CD4-positive, alpha-beta T cell treated with Interleukin-6 for 4 hours (primary cell): ENCODE measurements at regions not wholly inside any gene's neighbourhood (a gene's known extent, or its start where the extent isn't known, plus 50 kb on each side); places are given as distances from the start of the nearest gene placed in this dataset.

Experiments
- DNase-seq: peaks from one replicate; pipeline ENCODE4 v3.0.0-alpha.2; 2020; ENCODE audit warnings: mixed read lengths

DNA sequence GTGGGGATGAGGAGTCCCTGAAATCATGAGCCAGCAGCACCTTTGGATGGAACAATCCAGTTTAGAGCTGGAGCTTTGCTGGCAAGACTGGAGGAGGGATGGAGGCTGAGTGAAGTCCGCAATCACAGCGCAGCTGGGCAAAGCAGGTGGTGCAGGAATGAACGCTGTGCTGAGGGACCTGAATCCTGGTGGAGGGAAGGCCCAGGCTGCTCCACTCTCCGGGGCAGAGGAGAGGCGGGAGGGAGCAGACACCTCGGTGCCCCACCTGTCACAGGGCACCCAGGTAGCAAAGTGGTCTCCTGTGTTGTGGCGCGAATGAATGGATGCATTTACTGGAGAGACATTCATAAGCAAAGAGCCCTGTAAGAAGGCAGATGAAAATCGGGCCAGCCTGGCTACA is 124.8 kb upstream of the ANO1 start:
- DNase-seq: no peak

DNA sequence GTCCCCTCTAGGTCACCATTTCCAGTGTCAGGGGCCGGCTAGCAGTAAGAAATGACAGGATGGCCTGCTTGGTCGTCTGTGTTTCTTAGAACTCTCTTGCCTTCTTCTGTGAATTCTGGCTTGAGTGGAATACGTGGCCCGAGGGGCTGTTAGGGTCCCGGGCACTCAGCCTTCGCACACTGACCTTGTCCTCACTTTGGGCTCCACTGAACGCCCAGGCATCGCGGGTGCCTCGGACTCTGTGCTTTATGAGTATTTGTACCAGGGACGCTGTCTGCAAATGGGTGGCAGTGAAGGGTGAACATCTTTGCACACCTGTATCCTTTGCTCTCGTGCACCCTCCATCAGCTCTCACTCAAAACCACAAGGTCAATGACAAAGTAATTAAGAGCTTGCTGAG is 123.4 kb upstream of the ANO1 start:
- DNase-seq: no peak

DNA sequence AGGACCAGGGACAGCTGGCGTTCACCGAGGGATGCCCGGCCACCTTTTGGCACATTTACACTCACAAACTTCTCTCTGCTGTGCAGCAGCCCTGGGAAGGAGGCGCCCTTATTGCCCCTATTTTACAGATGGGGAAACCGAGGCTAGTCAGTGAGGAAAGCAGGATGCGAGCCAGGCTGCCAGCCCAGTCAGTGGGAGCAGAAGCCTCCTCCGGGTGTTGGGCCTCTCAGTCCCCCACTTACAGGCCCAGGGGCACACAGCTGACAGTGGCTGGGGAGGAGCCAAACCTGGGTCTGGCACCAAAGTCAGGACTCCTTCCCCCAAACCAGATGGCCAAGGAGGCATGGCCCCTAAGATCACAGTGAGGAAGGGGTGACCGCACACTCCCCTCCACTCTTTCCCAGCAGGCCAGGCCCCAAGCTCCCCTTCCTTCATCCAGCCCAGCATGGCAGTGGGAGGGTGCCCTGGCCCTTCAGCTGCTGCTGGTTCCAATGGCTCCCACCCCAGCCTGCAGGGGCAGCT is 121.4 kb upstream of the ANO1 start:
- DNase-seq: no peak

DNA sequence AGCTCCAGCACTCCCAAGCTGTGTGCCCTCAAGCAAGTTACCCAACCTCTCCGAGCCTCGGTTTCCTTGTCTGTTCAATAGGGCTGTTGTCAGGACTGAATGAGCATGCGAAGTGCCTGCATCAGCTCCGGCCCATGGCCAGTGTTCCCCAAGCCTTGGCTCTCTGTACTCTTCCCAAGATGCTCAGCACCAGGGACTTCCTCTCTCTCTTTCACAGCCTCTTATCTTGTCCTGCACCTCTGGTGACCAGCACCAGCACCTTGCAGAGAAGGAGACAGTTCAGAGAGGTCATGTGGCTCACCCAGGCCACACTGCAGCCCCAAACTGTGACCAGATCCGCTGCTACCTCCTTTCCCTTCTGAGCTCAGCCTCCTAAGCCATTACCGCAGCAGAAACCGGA is 120.3 kb upstream of the ANO1 start:
- no peak for DNase-seq

DNA sequence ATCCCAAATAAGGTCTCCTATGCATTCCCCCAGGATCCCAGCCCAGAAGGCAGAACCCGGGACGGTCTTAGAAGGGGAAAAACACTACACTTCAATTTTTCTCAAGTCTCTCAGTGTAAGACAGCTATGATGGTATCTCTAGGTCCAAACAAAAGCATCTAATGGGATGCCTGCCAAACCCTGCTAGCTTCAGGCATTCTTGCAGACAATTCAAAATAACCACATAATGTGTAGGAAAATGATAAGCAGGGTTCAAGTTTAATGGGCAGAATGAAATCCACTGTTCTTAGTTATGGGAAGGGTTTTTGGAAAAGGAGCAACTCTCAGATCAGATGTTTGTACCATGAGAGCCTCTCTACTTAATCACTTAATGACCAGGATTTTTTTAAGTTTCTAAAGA is 119.8 kb upstream of the ANO1 start:
- no peak for DNase-seq

DNA sequence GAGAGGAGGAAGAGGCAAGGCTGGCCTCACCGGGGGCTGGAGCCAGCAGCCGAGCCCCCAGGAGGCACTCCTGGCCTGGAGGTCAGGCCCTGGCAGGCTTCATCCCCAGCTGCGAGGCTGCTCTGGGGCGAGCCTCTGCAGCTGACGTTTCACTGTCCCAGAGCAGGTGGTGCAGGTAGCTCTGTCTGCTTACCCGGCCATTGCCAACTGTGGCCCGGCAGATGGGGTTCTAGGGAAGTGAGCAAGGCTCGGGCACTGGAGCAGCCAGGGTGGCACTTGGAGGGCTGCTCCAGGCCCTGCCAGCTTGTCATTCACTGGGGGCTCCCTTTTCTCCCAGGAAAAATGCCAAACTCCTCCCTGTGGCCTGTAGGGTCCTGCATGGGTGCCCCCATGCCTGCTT is 118.7 kb upstream of the ANO1 start:
- DNase-seq: no peak

DNA sequence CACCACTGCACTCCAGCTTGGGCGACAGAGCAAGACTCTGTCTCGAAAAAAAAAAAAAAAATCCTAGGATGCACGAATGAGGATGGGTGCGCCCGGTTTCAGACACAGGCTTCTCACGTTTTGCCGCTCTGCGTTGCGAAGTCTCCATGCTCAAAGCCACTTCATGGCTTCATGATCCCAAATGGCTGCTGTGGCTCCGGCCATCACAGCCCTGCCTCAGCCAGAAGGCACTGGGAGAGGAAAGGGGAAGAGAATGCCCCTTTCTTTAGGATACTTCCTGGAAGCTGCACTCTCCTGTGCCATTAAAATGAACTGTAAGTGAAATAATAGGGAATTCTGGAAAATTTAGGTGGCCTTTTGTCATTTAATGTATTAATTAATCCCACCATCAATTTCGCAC is 116.4 kb upstream of the ANO1 start:
- DNase-seq: no peak

DNA sequence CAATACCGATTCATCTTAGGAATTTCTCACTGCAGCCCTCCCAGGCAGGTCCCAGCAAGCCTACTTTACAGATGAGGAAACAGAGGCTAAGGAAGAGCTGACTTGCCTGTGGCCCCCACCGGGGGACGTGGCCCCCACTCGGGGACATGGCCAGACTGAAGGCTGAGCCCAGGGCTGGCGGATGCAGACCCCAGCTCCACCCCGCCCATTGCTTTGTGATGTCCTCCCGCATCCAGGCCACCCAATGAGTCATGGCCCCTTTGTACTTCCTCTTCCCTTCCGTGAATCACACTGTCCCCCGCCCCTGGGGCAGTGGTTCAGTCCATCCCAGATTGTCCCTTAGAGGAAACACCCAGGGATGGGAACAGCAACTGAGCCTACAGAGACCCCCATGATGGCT is 116.0 kb upstream of the ANO1 start:
- no peak for DNase-seq

DNA sequence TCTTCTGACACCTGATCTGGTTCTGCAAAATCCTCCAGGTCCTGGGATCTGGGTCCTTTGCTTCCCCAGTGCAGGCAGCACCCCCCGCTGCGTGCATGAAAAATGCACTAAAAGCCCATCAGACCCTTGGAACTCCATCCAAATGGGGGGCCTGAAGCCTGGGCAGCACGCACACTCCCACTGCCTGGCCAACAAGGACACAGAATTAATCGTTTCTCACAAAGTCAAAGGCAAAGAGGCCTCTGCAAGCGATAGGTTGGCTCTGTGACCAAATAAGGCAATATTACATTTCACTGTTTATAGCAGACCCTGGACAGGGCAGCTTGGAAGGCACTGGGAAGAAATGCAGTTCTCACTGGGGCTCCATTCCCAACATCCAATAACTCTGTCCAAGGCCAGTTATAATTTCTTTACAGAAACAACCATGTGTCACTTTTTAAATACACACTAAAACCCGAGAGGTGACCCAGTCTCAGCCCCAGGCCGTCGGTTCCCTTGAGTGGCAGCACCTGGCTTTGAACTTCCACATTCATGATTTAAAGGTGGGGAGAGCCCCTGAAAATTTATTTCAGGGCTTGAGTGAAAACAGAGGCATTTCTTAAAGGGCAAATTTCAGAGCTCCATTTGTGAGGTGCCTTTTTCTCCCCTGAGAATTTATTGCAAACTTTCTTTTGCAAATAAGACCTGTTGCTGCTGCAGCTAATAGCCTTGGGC is 114.4 kb upstream of the ANO1 start:
- DNase-seq: no peak

DNA sequence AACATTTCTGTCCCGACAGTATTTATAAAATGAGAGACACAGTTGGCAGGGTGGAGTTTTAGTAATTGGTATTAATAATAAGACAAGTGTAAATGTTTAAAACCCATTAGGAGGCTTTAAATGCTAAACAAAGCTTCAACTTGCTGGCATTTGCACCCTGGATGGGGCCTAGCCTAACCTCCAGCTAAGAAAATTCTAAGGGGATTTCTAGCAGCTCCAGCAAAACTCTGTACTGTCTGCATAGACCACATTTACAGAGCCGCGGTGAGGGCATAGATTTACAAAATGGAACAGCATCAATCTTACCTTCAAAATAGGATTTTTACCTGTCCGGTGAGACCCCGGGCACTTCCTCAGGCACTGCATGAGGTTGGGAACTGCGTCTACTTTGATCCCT is 113.9 kb upstream of the ANO1 start:
- DNase-seq: no peak

DNA sequence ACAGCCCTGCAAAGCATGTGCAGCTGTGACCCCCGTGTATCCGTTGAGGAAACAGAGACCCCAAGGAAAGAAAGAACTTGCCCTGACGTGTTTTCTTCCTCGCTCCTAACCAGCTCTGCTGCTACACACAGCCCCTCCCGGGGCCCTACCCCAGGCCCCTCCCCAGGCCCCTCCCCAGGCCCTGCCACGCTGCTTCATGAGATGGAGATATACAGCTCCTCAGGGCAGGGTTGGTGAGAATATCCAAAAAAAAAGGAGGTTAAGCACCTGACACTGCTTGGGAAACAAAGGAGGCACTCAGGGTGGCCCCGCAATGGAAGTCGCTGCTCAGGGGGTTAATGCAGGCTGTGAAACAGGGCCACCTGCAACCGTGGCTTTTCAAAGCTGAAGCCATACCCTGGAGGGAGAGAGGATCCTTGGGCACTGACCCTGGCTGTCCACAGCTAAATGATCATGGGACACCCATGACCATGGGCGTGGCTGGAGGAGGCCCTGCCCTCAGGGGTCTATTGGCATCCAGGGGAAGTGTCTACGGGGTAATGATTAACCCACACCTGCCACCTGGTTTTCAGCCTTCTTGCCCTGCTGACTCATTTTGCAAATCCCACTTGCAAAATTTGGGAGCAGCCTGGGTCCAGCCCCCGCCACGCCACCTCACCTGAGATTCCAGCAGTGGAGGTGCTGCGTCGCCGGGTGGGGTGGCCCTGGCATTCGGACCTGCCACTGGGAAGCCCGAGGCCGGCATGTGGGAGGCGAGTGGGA is 112.1 kb upstream of the ANO1 start:
- no peak for DNase-seq

DNA sequence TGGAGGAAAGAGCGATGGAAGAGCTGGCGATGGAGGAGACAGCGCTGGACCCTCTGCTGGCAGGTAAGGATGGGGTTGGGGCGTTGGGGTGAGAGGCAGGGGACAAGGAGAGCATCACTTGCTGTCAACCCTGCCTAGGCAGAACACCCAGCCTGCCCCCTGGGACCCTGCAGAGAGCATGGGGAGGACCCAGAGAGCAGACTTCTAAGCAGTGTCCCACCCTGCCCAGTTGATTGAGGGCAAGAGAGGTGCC is 111.6 kb upstream of the ANO1 start:
- no peak for DNase-seq

DNA sequence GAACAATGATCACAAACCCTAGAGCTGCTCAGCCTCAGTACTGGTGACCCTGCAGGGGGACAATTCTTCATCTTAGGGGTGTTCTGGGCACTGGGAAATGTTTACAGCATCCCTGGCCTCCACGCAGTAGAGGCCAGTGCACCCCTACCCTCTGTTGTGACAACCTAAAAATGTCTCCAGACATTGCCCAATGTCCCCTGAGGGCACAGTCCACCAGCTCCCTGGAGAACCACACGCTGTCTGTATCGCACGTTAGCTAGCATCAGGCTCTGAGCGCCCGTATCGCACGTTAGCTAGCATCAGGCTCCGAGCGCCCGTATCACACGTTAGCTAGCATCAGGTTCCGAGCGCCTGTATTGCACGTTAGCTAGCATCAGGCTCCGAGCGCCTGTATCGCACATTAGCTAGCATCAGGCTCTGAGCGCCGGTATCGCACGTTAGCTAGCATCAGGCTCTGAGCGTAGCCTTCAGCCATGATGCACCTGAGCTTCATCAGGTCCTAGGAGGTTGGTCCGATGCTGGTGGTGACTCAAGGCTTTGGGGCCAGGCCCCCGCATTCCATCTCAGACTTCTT is 111.1 kb upstream of the ANO1 start:
- no peak for DNase-seq

DNA sequence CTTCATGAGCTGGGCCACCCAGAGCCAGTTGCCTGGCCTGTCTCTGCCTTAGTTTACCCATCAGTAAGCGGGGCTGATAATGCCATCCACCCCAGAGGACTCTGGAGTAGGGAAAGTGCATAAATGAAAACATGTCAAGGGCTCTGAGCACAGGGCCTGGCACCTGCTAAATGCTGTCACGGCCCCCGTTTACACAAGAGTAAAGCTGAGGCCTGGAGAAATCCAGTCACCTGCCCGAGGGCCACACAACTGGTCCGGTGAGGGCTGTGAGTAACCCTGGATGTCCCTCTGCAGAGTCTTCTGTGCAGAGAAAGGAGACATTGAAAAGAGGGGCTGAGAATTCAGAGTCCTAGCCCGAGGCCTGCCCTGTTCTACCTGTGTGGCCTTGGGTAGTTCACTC is 110.6 kb upstream of the ANO1 start:
- no peak for DNase-seq

DNA sequence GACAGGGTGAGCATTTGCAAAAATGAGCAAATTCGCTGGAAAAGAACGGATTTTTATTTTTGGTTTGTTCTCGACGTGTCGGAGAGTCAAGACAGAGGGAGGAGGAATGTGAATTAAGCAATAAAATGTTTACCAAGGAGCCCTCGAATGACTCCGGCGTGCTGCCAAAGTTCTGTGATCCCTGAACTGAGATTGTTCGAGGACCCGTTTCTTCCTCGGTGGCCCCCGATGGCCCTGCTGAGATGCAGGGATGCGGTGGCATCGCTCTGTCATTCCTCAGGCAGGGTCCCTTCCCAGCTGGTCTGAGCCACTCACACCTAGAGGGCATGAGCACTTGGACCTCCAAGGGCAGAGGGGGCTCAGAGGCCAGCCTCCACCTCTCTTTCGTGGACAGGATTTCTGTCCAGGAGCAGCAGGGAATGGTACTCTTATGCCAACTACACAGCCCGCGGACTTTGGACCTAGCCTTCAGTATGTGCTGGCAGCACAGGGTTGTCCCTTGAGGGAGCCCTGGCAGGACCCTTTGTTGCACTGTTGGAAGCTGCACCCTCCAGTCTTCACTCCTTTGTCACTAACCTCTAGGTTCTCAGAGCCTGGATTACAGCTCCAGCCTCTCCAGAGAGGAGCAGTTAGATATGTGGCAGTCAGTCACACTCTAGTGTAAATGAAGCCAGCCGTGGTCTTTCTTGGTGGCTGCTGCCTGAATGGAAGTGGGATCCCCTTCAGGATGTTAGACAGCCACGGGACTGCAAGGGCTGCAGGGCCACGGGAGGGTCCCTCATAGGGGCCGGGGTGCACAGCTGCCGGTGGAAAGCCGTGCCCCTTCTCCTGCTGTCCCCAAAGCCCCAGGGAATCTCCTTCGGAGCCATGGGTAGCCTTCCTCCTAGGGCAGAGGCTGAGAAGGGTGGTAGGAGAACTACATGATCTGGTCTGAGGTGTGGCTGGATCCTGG is 109.4 kb upstream of the ANO1 start:
- no peak for DNase-seq

DNA sequence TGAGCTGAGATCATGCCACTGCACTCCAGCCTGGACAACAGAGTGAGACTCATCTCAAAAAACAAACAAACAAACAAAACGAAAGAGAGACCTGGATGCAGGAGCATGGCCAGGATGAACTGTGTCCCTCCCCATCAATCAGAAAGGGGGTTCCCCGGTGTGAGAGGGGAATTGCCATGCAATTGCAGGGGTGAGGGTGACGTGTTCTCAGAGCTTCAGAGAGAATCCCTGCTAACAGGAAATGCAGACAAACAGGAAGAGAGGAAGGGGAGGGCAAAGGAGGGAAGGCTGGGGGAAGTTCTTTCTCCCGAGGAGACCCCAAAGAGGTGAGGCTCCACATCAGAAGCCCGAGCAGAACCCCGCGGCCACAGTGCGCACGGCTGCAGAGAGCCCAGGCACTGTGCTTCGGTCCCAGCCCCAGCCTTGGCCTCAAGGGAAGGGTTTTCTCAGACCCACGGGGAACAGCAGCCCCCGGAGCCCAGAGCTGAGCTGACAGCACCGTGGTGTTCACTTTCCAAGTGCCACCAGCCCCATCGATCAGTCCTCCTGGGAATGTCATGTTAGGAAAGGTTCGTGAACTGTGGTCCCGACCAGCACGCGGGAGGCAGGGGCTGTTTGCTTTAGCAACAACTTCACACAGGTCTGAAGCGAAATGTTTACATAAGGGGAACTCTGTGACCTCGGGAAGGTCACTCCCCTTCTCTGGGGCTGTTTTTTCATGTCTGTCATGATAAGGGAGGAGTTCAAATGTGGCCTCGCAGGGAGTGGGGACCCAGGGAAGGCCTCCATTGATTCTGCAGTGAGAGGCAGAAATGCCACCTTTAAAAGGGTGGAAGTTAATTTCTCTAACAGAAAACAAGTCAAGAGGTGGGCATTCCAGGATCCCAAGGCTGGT is 108.0 kb upstream of the ANO1 start:
- DNase-seq: no peak

DNA sequence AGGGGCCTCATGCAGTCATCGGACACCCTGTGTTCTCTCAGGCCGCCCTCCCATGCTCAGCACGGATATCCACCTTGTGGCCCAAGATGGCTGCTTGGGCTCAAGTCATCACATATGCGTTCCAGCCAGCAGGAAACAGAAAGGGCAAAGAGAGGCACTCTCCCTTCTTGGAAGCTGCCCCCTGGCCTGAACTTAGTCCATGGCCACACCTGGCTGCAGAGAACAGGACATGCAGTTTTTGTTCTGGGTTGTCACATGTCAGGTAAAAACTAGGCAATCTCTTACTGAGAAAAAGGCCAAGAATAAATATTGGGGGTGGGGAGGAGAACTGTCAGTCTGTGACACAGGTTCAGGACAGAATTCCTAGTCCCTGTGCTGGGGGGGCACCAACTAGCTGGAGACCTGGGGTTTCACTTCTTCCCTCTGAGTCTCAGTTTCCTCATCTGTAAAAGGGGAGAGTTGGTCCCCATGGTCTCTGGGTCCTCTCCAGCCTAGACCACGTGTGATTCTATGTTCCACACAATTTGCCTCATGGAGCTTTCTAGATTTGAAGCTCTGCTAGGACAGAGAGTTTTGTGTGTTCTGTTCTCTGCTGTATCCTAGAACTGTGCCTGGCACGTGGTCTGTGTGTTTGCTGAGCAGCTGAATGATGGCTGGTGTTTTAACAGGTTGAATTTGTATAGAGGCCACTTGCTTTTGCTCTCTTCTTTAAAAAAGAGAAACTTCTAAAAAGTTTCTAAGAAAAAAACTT is 107.2 kb upstream of the ANO1 start:
- DNase-seq: no peak

DNA sequence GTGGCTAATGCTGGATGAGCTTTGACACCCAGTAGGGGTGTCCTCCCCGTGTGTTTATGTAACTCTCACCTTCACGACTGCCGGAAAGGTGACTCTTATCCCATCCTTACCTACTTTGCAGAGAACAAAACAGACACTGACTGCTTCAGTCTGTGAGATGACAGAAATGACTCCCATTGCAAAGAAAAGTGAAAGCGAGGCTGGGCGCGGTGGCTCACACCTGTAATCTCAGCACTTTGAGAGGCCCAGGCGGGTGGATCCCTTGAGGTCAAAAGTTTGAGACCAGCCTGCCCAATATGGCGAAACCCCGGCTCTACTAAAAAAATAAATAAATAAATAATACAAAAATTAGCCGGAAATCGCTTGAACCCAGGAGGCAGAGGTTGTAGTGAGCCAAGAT is 106.4 kb upstream of the ANO1 start:
- peak; percentile 32 for DNase-seq

DNA sequence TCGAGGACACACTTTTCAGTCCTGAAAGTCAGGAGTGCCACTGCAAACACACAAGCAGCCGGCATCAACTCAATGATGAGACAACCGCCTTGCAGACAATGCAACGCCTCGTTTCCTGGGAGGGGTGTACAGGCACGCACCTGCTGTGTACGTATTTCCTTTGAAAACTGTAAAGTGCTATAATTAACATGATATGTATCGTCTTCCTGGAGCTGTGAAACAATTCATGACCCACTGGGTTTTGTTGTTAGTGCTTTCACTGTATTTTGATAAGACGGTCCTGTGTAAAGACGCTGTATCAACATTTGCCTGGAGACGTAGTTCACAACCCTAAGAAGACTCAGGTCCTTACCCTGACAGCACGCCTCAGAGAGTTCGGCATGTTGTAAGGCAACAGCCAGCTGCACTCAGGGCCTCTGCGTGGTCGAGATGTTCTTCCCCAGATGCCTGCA is 105.7 kb upstream of the ANO1 start:
- DNase-seq: peak; percentile 48

DNA sequence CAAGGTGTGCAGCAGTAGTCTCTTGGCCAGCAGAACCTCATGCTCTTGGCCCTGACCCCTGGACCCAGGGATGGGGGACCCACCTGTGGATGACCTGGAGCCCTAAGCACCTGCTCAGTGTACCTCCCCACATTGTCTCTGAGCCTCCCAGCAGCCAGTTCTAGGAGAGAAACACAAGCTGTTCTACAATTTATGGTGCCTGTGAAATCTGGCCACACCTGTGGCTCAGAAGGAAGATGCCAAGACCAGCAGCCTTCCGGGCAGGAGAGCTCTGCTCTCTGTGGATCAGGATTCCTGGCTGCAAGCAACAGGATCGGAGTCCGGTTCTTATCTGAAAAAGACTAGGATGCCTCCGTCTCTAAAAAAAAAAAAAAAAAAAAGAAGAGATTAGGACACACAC is 103.6 kb upstream of the ANO1 start:
- DNase-seq: no peak

DNA sequence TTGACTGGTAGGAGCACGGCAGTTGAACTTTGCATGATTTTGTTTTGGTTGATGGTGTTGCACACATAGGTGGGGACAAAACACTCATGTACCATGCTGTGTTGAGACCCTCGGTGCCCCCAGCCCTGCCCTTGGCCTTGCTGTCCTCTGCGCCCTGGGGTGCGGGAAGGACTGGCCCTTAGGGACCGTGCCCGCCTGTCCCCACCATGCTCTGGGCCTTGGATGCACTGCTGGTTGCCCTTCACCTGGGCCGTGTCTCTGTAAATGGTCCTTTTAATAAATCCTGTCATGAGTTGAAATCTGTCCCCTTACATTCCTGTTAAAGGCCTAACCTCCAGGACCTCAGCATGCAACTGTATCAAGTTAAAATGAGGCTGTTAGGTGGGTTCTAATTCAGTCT is 102.3 kb upstream of the ANO1 start:
- no peak for DNase-seq
